ENCODE measurements at regions not wholly inside any gene's neighbourhood (a gene's known extent, or its start where the extent isn't known, plus 50 kb on each side); places are given as distances from the start of the nearest gene placed in this dataset.

GRCh38 chr18:4639628-4640310 lies 184.7 kb upstream of the DLGAP1 start:
- FAIRE-seq (no peak), DNase-seq (ENCODE audit: low read depth) (no peak)
- TF ChIP-seq, protein P1, sequence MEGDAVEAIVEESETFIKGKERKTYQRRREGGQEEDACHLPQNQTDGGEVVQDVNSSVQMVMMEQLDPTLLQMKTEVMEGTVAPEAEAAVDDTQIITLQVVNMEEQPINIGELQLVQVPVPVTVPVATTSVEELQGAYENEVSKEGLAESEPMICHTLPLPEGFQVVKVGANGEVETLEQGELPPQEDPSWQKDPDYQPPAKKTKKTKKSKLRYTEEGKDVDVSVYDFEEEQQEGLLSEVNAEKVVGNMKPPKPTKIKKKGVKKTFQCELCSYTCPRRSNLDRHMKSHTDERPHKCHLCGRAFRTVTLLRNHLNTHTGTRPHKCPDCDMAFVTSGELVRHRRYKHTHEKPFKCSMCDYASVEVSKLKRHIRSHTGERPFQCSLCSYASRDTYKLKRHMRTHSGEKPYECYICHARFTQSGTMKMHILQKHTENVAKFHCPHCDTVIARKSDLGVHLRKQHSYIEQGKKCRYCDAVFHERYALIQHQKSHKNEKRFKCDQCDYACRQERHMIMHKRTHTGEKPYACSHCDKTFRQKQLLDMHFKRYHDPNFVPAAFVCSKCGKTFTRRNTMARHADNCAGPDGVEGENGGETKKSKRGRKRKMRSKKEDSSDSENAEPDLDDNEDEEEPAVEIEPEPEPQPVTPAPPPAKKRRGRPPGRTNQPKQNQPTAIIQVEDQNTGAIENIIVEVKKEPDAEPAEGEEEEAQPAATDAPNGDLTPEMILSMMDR (IDR thresholded peaks at IDR 0.05; ENCODE audit: insufficient read depth, low read length, severe bottlenecking), result no peak
- H3K36me3 ChIP-seq (ENCODE audit: control insufficient read depth, insufficient read depth, low read length), result no peaks in the 10 kb centered on the region
- H3K4me3 ChIP-seq (ENCODE audit: low read depth, low read length), result no peak overlapping the region
- H3K27me3 ChIP-seq (ENCODE audit: control insufficient read depth, insufficient read depth, low read length), result no peaks in the 10 kb centered on the region

DNA sequence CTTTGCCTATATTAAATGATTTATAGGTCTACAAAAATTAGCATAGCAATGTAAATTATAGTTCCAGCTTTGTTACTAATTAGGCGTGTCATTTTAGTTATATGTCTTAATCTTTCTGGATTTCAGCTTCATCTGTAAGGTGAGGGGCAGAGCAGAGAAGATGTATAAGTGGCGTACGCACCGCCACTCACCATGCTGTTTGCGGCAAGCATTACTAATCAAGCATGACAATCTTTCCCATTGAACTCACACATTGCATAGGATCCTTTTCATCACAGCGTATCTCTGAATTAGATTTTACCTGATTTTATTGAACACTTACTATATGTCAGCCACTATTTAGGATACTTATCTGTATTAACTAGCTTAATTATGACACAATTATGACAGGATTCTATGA lies 183.6 kb upstream of the DLGAP1 start:
- Histone ChIP-seq H3K27me3 (ENCODE audit: control insufficient read depth, insufficient read depth, low read length) (no peaks in the 10 kb centered on the region), H3K36me3 (ENCODE audit: control insufficient read depth, insufficient read depth, low read length) (no peaks in the 10 kb centered on the region), H3K4me3 (ENCODE audit: low read depth, low read length) (no peak overlapping the region)
- DNase-seq (ENCODE audit: low read depth), result no peak
- TF ChIP-seq, protein P1 (IDR thresholded peaks at IDR 0.05; ENCODE audit: insufficient read depth, low read length, severe bottlenecking), result no peak
- FAIRE-seq, result no peak

DNA sequence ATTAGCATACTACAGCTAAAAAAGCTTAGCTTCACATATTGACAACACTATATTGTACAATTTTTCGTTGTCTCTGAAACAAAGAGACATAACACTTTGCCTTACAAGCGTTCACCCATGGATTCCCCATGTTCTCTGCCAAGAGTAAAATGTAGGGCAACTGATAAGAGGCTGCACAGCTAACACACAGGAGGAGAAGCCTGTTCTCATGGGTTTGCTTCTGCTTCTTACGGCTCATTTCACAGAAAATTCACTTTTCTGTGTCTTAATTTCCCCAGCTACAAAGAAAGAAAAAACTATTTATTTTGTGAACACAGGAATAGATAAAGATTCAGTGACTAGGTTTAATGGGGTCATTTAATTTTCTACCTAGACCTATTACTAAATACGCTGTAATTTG lies 182.8 kb upstream of the DLGAP1 start:
- DNase-seq (ENCODE audit: low read depth) (no peak), FAIRE-seq (no peak)
- Histone ChIP-seq H3K36me3 (ENCODE audit: control insufficient read depth, insufficient read depth, low read length) (no peaks in the 10 kb centered on the region), H3K4me3 (ENCODE audit: low read depth, low read length) (no peak overlapping the region), H3K27me3 (ENCODE audit: control insufficient read depth, insufficient read depth, low read length) (no peaks in the 10 kb centered on the region)
- TF ChIP-seq, protein P1 (IDR thresholded peaks at IDR 0.05; ENCODE audit: insufficient read depth, low read length, severe bottlenecking), result no peak

DNA sequence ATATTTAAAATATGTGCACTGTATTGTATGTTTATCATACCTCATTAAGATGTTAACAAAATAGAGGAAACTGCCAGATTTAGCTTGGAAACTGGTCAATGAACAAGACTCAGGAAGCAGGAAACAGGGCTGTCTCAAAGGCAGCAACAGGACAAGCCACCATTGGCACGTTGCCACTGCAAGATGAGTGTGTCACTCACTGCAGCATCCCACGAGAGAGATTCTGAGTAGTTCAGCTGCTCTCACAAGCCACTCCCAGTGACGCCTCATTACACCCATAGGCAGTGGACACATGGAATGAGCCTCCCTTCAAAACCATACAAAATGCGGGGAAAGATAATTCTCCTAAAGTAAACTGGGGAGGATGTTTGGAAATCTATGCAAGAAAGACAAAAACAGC lies 181.9 kb upstream of the DLGAP1 start:
- TF ChIP-seq, protein P1 (IDR thresholded peaks at IDR 0.05; ENCODE audit: insufficient read depth, low read length, severe bottlenecking), result no peak
- FAIRE-seq (no peak), DNase-seq (ENCODE audit: low read depth) (no peak)
- no peak overlapping the region for H3K4me3 ChIP-seq (ENCODE audit: low read depth, low read length)
- H3K27me3 ChIP-seq (ENCODE audit: control insufficient read depth, insufficient read depth, low read length), result no peaks in the 10 kb centered on the region
- no peaks in the 10 kb centered on the region for H3K36me3 ChIP-seq (ENCODE audit: control insufficient read depth, insufficient read depth, low read length)

- Histone ChIP-seq H3K36me3 (ENCODE audit: control insufficient read depth, insufficient read depth, low read length) (no peaks in the 10 kb centered on the region), H3K27me3 (ENCODE audit: control insufficient read depth, insufficient read depth, low read length) (no peaks in the 10 kb centered on the region), H3K4me3 (ENCODE audit: low read depth, low read length) (no peak overlapping the region)
- TF ChIP-seq, protein P1 (IDR thresholded peaks at IDR 0.05; ENCODE audit: insufficient read depth, low read length, severe bottlenecking), result no peak
- FAIRE-seq (no peak), DNase-seq (ENCODE audit: low read depth) (no peak)
Observed at GRCh38 chr18:4631239-4631638, 176.1 kb upstream of the DLGAP1 start.

GRCh38 chr18:4605212-4605611 lies 150.1 kb upstream of the DLGAP1 start:
- TF ChIP-seq, protein P1 (IDR thresholded peaks at IDR 0.05; ENCODE audit: insufficient read depth, low read length, severe bottlenecking), result no peak
- Histone ChIP-seq H3K27me3 (ENCODE audit: control insufficient read depth, insufficient read depth, low read length) (no peaks in the 10 kb centered on the region), H3K36me3 (ENCODE audit: control insufficient read depth, insufficient read depth, low read length) (no peaks in the 10 kb centered on the region), H3K4me3 (ENCODE audit: low read depth, low read length) (no peak overlapping the region)
- FAIRE-seq, result no peak
- no peak for DNase-seq (ENCODE audit: low read depth)
